Osteoblast (primary cell): ENCODE measurements at regions not wholly inside any gene's neighbourhood (a gene's known extent, or its start where the extent isn't known, plus 50 kb on each side); places are given as distances from the start of the nearest gene placed in this dataset.
"Not testable (repeated sequence)": the region's sequence is repeated elsewhere in the genome, so short reads cannot be mapped to it uniquely, and the experiment has no call there.

Source experiments
- DNase-seq: peaks from one replicate; pipeline ENCODE4 v3.0.0; 2011; ENCODE audit warnings: low spot score, mixed read lengths; ENCODE audit not compliant: insufficient read length; ENCODE audit errors: missing footprints
- H2AFZ ChIP-seq: 2 replicates; pipeline ENCODE4 v1.6.0; 2011; ENCODE audit warnings: mild to moderate bottlenecking, low read length
- H3K27ac ChIP-seq: 2 replicates; pipeline ENCODE4 v1.5.1; 2011; ENCODE audit warnings: mild to moderate bottlenecking, low read depth, low read length, moderate library complexity
- H3K27me3 ChIP-seq: 2 replicates; pipeline ENCODE4 v1.6.0; 2012; ENCODE audit warnings: mild to moderate bottlenecking, control low read depth, inconsistent platforms, low read length, moderate library complexity; ENCODE audit not compliant: insufficient read depth
- H3K36me3 ChIP-seq: 2 replicates; pipeline ENCODE4 v1.5.1; 2011; ENCODE audit warnings: mild to moderate bottlenecking, low read length, control low read depth, moderate library complexity; ENCODE audit not compliant: insufficient read depth
- H3K4me1 ChIP-seq: 2 replicates; pipeline ENCODE4 v1.5.1; 2011; ENCODE audit warnings: mild to moderate bottlenecking, low read length, control low read depth, moderate library complexity; ENCODE audit not compliant: insufficient read depth
- H3K4me2 ChIP-seq: 2 replicates; pipeline ENCODE4 v1.6.0; 2011; ENCODE audit warnings: mild to moderate bottlenecking, low read length; ENCODE audit not compliant: insufficient read depth
- H3K4me3 ChIP-seq: fragments of 200-600 bp; sonication (generic); 3 replicates; pipeline ENCODE4 v1.5.1; 2012; ENCODE audit warnings: mild to moderate bottlenecking, low read length, inconsistent platforms; ENCODE audit not compliant: insufficient read depth
- H3K79me2 ChIP-seq: 2 replicates; pipeline ENCODE4 v1.6.0; 2012; ENCODE audit warnings: mild to moderate bottlenecking, low read length, control low read depth, inconsistent platforms; ENCODE audit not compliant: insufficient read depth
- H3K9me3 ChIP-seq: 2 replicates; pipeline ENCODE4 v1.5.1; 2011; ENCODE audit warnings: low read depth, low read length, control low read depth
- H4K20me1 ChIP-seq: 2 replicates; pipeline ENCODE4 v1.6.0; 2012; ENCODE audit warnings: mild to moderate bottlenecking, low read length, control low read depth; ENCODE audit not compliant: insufficient read depth
- CTCF ChIP-seq: IDR thresholded peaks from 2 replicates; pipeline ENCODE4 v1.5.1; 2011; ENCODE audit warnings: mild to moderate bottlenecking, low read depth, low read length, moderate library complexity; ENCODE audit errors: extremely low read depth

- H2AFZ ChIP-seq, result no peak overlapping the region
- H3K4me3 ChIP-seq, result no peak overlapping the region
Measured at GRCh38 chr11:33977676-33978075, 73.9 kb upstream of the CAPRIN1 start.

GRCh38 chr11:33976495-33977199 lies 74.9 kb upstream of the CAPRIN1 start:
- TF ChIP-seq CTCF, result no peak
- Histone ChIP-seq H3K27ac (no peak overlapping the region), H2AFZ (no peak overlapping the region), H3K4me1 (no peaks in the 10 kb centered on the region), H3K4me3 (no peak overlapping the region), H3K27me3 (peaks cover 30% of the 10 kb centered on the region), H3K4me2 (no peak overlapping the region), H3K79me2 (no peaks in the 10 kb centered on the region), H3K9me3 (no peaks in the 10 kb centered on the region), H4K20me1 (no peaks in the 10 kb centered on the region), H3K36me3 (no peaks in the 10 kb centered on the region)
- DNase-seq, result no peak

More at GRCh38 chr11:33977676-33978075, 73.9 kb upstream of the CAPRIN1 start:
- H4K20me1 ChIP-seq, result no peaks in the 10 kb centered on the region
- peaks cover 30% of the 10 kb centered on the region for H3K27me3 ChIP-seq
- no peak for TF ChIP-seq CTCF
- no peak overlapping the region for H3K27ac ChIP-seq
- no peak overlapping the region for H3K4me2 ChIP-seq
- H3K9me3 ChIP-seq, result no peaks in the 10 kb centered on the region
- DNase-seq, result no peak
- no peaks in the 10 kb centered on the region for H3K36me3 ChIP-seq
- no peaks in the 10 kb centered on the region for H3K4me1 ChIP-seq
- H3K79me2 ChIP-seq, result no peaks in the 10 kb centered on the region

- Histone ChIP-seq H3K36me3 (no peaks in the 10 kb centered on the region), H3K4me2 (no peak overlapping the region), H3K4me3 (no peak overlapping the region), H3K4me1 (no peaks in the 10 kb centered on the region), H3K79me2 (no peaks in the 10 kb centered on the region), H4K20me1 (no peaks in the 10 kb centered on the region), H3K27me3 (peaks cover 19% of the 10 kb centered on the region), H2AFZ (no peak overlapping the region), H3K27ac (no peak overlapping the region), H3K9me3 (no peaks in the 10 kb centered on the region)
- no peak for TF ChIP-seq CTCF
- DNase-seq, result no peak
Measured at GRCh38 chr11:33974804-33975203, 76.7 kb upstream of the CAPRIN1 start.

GRCh38 chr11:33971530-33971929 lies 79.7 kb upstream of the LMO2 start:
- not testable (repeated sequence) for H3K4me2 ChIP-seq, H2AFZ ChIP-seq

More at GRCh38 chr11:33971530-33971929, 79.7 kb upstream of the LMO2 start:
- not testable (repeated sequence) for H3K27ac ChIP-seq, H4K20me1 ChIP-seq, H3K4me3 ChIP-seq, H3K36me3 ChIP-seq, DNase-seq, H3K4me1 ChIP-seq, H3K9me3 ChIP-seq, H3K79me2 ChIP-seq
- peaks cover 13% of the 10 kb centered on the region for H3K27me3 ChIP-seq
